GM23338 (cell line): ENCODE measurements at regions not wholly inside any gene's neighbourhood (a gene's known extent, or its start where the extent isn't known, plus 50 kb on each side); places are given as distances from the start of the nearest gene placed in this dataset.

Experiments used
- ATAC-seq: fragments of 200-7000 bp; cut with Tn5 transposase; 3 replicates; pipeline ENCODE4 v1.9.1; 2020
- DNase-seq: peaks from one replicate; pipeline ENCODE4 v3.0.0-alpha.2; 2015; ENCODE audit warnings: low spot score
- H2AFZ ChIP-seq: fragments of 200-600 bp; sonication (generic); 2 replicates; pipeline ENCODE4 v1.8.0; 2016; ENCODE audit warnings: antibody characterized with exemption, mild to moderate bottlenecking, moderate library complexity
- H3F3A ChIP-seq: fragments of 200-600 bp; sonication (generic); replicated peaks from 2 replicates; pipeline ENCODE4 v1.8.0; 2017; ENCODE audit warnings: antibody characterized with exemption, mixed run types, low read depth
- H3K27ac ChIP-seq: fragments of 200-600 bp; sonication (generic); 2 replicates; pipeline ENCODE4 v1.6.1; 2016; ENCODE audit warnings: low read depth
- H3K27me3 ChIP-seq: fragments of 200-600 bp; sonication (generic); 2 replicates; pipeline ENCODE4 v1.8.0; 2016; ENCODE audit warnings: mild to moderate bottlenecking, mixed run types, moderate library complexity; ENCODE audit not compliant: insufficient read depth
- H3K36me3 ChIP-seq: fragments of 200-600 bp; sonication (generic); 2 replicates; pipeline ENCODE4 v1.8.0; 2016; ENCODE audit warnings: mild to moderate bottlenecking; ENCODE audit not compliant: insufficient read depth
- H3K4me1 ChIP-seq: fragments of 200-600 bp; sonication (generic); 2 replicates; pipeline ENCODE4 v1.8.0; 2016; ENCODE audit warnings: mild to moderate bottlenecking, moderate library complexity; ENCODE audit not compliant: insufficient read depth
- H3K4me2 ChIP-seq: fragments of 200-600 bp; sonication (generic); 2 replicates; pipeline ENCODE4 v1.7.1; 2017; ENCODE audit warnings: mixed run types
- H3K4me3 ChIP-seq: fragments of 200-600 bp; sonication (generic); 2 replicates; pipeline ENCODE4 v1.6.1; 2016; ENCODE audit warnings: mixed run types
- H3K79me2 ChIP-seq: fragments of 200-600 bp; sonication (generic); replicated peaks from 2 replicates; pipeline ENCODE4 v1.8.0; 2017; ENCODE audit warnings: mild to moderate bottlenecking; ENCODE audit not compliant: insufficient read depth
- H3K9me2 ChIP-seq: fragments of 200-600 bp; sonication (generic); 2 replicates; pipeline ENCODE4 v1.8.0; 2017; ENCODE audit not compliant: insufficient read depth
- H4K20me1 ChIP-seq: fragments of 200-600 bp; sonication (generic); replicated peaks from 2 replicates; pipeline ENCODE4 v1.8.0; 2017; ENCODE audit warnings: mild to moderate bottlenecking; ENCODE audit not compliant: insufficient read depth
- H3K27ac Mint-ChIP-seq: 2 replicates; pipeline ENCODE4 v1.8.0; 2020; ENCODE audit warnings: inconsistent platforms, mild to moderate bottlenecking, moderate library complexity, mixed read lengths
- H3K27me3 Mint-ChIP-seq: 3 replicates; pipeline ENCODE4 v1.8.0; 2022; ENCODE audit warnings: low read depth, mild to moderate bottlenecking, moderate library complexity, mixed read lengths, inconsistent platforms; ENCODE audit not compliant: insufficient read depth, poor library complexity
- H3K36me3 Mint-ChIP-seq: 3 replicates; pipeline ENCODE4 v1.8.0; 2021; ENCODE audit warnings: low read depth, mild to moderate bottlenecking, inconsistent platforms, moderate library complexity, mixed read lengths
- H3K4me1 Mint-ChIP-seq: 3 replicates; pipeline ENCODE4 v1.8.0; 2020; ENCODE audit warnings: mild to moderate bottlenecking, inconsistent platforms, mixed read lengths
- H3K4me3 Mint-ChIP-seq: 3 replicates; pipeline ENCODE4 v1.8.0; 2021; ENCODE audit warnings: moderate library complexity, mild to moderate bottlenecking, inconsistent platforms, mixed read lengths
- H3K9me3 Mint-ChIP-seq: 3 replicates; pipeline ENCODE4 v1.8.0; 2020; ENCODE audit warnings: moderate library complexity, mild to moderate bottlenecking, inconsistent platforms, mixed read lengths
- JUNB ChIP-seq: IDR thresholded peaks from one replicate; pipeline ENCODE4 v1.6.1; 2016; ENCODE audit warnings: antibody characterized with exemption; ENCODE audit not compliant: unreplicated experiment
- NANOG ChIP-seq: IDR thresholded peaks from 2 replicates; pipeline ENCODE4 v1.6.1; 2016; ENCODE audit warnings: antibody characterized with exemption, borderline replicate concordance
- ZNF331 ChIP-seq: fragments of 250-450 bp; sonication (Bioruptor Pico); IDR thresholded peaks from 2 replicates; pipeline ENCODE4 v1.5.0; 2020; ENCODE audit warnings: low read depth, mild to moderate bottlenecking, moderate library complexity
- ZNF462 ChIP-seq: fragments of 250-450 bp; sonication (Bioruptor Pico); IDR thresholded peaks from 2 replicates; pipeline ENCODE4 v1.5.0; 2020; ENCODE audit warnings: mild to moderate bottlenecking, moderate library complexity

- no peak overlapping the region for H3K27ac Mint-ChIP-seq
Observed at GRCh38 chr2:236862526-236862925, 223.2 kb upstream of the COPS8 start.

More at GRCh38 chr2:236862526-236862925, 223.2 kb upstream of the COPS8 start:
- Histone ChIP-seq H3K4me2 (no peak overlapping the region), H3K4me3 (no peak overlapping the region), H3K4me1 (peaks cover 23% of the 10 kb centered on the region), H3K79me2 (no peaks in the 10 kb centered on the region), H3K36me3 (no peaks in the 10 kb centered on the region), H3K9me2 (peaks cover 4% of the 10 kb centered on the region; the same call in 1 of the 2 replicates), H3K27ac (no peak overlapping the region), H3F3A (no peaks in the 10 kb centered on the region), H4K20me1 (no peaks in the 10 kb centered on the region), H2AFZ (no peak overlapping the region), H3K27me3 (no peaks in the 10 kb centered on the region)
- TF ChIP-seq ZNF462 (CRISPR knock-in tag) = no peak
- TF ChIP-seq NANOG = no peak
- TF ChIP-seq JUNB = no peak
- no peak for TF ChIP-seq ZNF331
- Mint-ChIP-seq H3K4me3 (no peak overlapping the region), H3K4me1 (peaks cover 25% of the 10 kb centered on the region), H3K36me3 (peaks cover 27% of the 10 kb centered on the region), H3K27me3 (peaks cover 3% of the 10 kb centered on the region), H3K9me3 (peaks cover 38% of the 10 kb centered on the region)
- DNase-seq (no peak), ATAC-seq (no peak)
